ENCODE measurements at regions not wholly inside any gene's neighbourhood (a gene's known extent, or its start where the extent isn't known, plus 50 kb on each side); places are given as distances from the start of the nearest gene placed in this dataset.
"Not testable (repeated sequence)": the region's sequence is repeated elsewhere in the genome, so short reads cannot be mapped to it uniquely, and the experiment has no call there.

GRCh38 chr18:59848002-59848401 lies 51.8 kb upstream of the PMAIP1 start:
- H3K4me1 ChIP-seq, result peaks cover 6% of the 10 kb centered on the region
- no peaks in the 10 kb centered on the region for H3K36me3 ChIP-seq
- no peak overlapping the region for H3K4me3 ChIP-seq
- H3K27ac ChIP-seq, result no peak overlapping the region
- DNase-seq (ENCODE audit: extremely low spot score in 2 of 2), result no peak
- H3K9me3 ChIP-seq, result no peaks in the 10 kb centered on the region
- intact Hi-C loops (cut with DNase I), result no loop called here
- H3K27me3 ChIP-seq, result no peaks in the 10 kb centered on the region
- TF ChIP-seq CTCF (IDR thresholded peaks at IDR 0.05) (no peak), POLR2A (IDR thresholded peaks at IDR 0.05) (no peak), POLR2AphosphoS5 (IDR thresholded peaks at IDR 0.05; ENCODE audit: insufficient read depth in 1 of 2, low read depth in 1 of 2) (no peak)

- H3K9me3 ChIP-seq; intact Hi-C loops (cut with DNase I); H3K4me3 ChIP-seq; H3K27me3 ChIP-seq; H3K27ac ChIP-seq; DNase-seq (ENCODE audit: extremely low spot score in 2 of 2); H3K36me3 ChIP-seq; H3K4me1 ChIP-seq: not testable (repeated sequence)
Observed at GRCh38 chr18:59847491-59847846, 52.3 kb upstream of the PMAIP1 start.

GRCh38 chr18:59846814-59847490 lies 52.8 kb upstream of the PMAIP1 start:
- Histone ChIP-seq H3K36me3 (no peaks in the 10 kb centered on the region), H3K9me3 (no peaks in the 10 kb centered on the region), H3K4me3 (no peak overlapping the region), H3K27me3 (no peaks in the 10 kb centered on the region), H3K4me1 (peaks cover 6% of the 10 kb centered on the region), H3K27ac (no peak overlapping the region)
- intact Hi-C loops (cut with DNase I), result no loop called here
- TF ChIP-seq POLR2A (IDR thresholded peaks at IDR 0.05) (no peak), CTCF (IDR thresholded peaks at IDR 0.05) (no peak), POLR2AphosphoS5 (IDR thresholded peaks at IDR 0.05; ENCODE audit: insufficient read depth in 1 of 2, low read depth in 1 of 2) (no peak)
- DNase-seq (ENCODE audit: extremely low spot score in 2 of 2), result no peak

- Histone ChIP-seq H3K36me3 (no peaks in the 10 kb centered on the region), H3K4me3 (no peak overlapping the region), H3K4me1 (peaks cover 6% of the 10 kb centered on the region), H3K27me3 (no peaks in the 10 kb centered on the region), H3K27ac (no peak overlapping the region), H3K9me3 (no peaks in the 10 kb centered on the region)
- TF ChIP-seq POLR2A (IDR thresholded peaks at IDR 0.05) (no peak), POLR2AphosphoS5 (IDR thresholded peaks at IDR 0.05; ENCODE audit: insufficient read depth in 1 of 2, low read depth in 1 of 2) (no peak)
- intact Hi-C loops (cut with DNase I), result no loop called here
- no peak for DNase-seq (ENCODE audit: extremely low spot score in 2 of 2)
Observed at GRCh38 chr18:59842947-59843346, 56.8 kb upstream of the PMAIP1 start.

GRCh38 chr18:59839931-59840685 lies 59.7 kb upstream of the PMAIP1 start:
- intact Hi-C loops (cut with DNase I), result no loop called here
- H3K4me1 ChIP-seq, result no peaks in the 10 kb centered on the region
- H3K36me3 ChIP-seq, result no peaks in the 10 kb centered on the region
- no peaks in the 10 kb centered on the region for H3K27me3 ChIP-seq
- H3K27ac ChIP-seq, result no peak overlapping the region
- DNase-seq (ENCODE audit: extremely low spot score in 2 of 2), result no peak
- H3K4me3 ChIP-seq, result no peak overlapping the region
- TF ChIP-seq POLR2AphosphoS5 (IDR thresholded peaks at IDR 0.05; ENCODE audit: insufficient read depth in 1 of 2, low read depth in 1 of 2), result no peak
- no peak for TF ChIP-seq CTCF (IDR thresholded peaks at IDR 0.05)
- no peak for TF ChIP-seq POLR2A (IDR thresholded peaks at IDR 0.05)
- no peaks in the 10 kb centered on the region for H3K9me3 ChIP-seq

GRCh38 chr18:59839246-59839645 lies 60.5 kb upstream of the PMAIP1 start:
- no peaks in the 10 kb centered on the region for H3K9me3 ChIP-seq
- H3K4me3 ChIP-seq, result no peak overlapping the region
- no peak overlapping the region for H3K27ac ChIP-seq
- TF ChIP-seq POLR2A (IDR thresholded peaks at IDR 0.05), result no peak
- no peak for TF ChIP-seq POLR2AphosphoS5 (IDR thresholded peaks at IDR 0.05; ENCODE audit: insufficient read depth in 1 of 2, low read depth in 1 of 2)
- TF ChIP-seq CTCF (IDR thresholded peaks at IDR 0.05), result no peak
- DNase-seq (ENCODE audit: extremely low spot score in 2 of 2), result no peak
- H3K36me3 ChIP-seq, result no peaks in the 10 kb centered on the region
- H3K4me1 ChIP-seq, result no peaks in the 10 kb centered on the region
- intact Hi-C loops (cut with DNase I), result no loop called here
- no peaks in the 10 kb centered on the region for H3K27me3 ChIP-seq

Measured in vagina (tissue), 2 donors.